ENCODE measurements at regions not wholly inside any gene's neighbourhood (a gene's known extent, or its start where the extent isn't known, plus 50 kb on each side); places are given as distances from the start of the nearest gene placed in this dataset.
"Not testable (repeated sequence)": the region's sequence is repeated elsewhere in the genome, so short reads cannot be mapped to it uniquely, and the experiment has no call there.

DNA sequence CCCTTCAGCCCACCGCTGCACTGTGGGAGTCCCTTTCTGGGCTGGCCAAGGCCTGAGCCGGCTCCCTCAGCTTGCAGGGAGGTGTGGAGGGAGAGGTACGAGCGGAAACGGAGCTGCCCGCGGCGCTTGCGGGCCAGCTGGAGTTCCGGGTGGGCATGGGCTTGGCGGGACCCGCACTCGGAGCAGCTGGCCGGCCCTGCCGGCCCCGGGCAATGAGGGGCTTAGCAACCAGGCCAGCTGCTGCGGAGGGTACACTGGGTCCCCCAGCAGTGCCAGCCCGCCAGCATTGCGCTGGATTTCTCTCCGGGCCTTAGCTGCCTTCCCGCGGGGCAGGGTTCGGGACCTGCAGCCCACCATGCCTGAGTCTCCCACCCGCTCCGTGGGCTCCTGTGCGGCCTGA is 620.6 kb downstream of the SLITRK5 start:
- TF ChIP-seq POLR2A, CTCF, POLR2AphosphoS5 (IDR thresholded peaks at IDR 0.05): not testable (repeated sequence)

Data from sigmoid colon (tissue), 4 donors.